ENCODE measurements at regions not wholly inside any gene's neighbourhood (a gene's known extent, or its start where the extent isn't known, plus 50 kb on each side); places are given as distances from the start of the nearest gene placed in this dataset.

GRCh38 chr4:116588783-116589182 lies 496.6 kb downstream of the TRAM1L1 start:
- Histone ChIP-seq H2AK5ac (ENCODE audit: low read depth, low read length) (no peak overlapping the region), H2BK15ac (ENCODE audit: low read length) (no peak overlapping the region), H3K23ac (ENCODE audit: low read depth, low read length, poor library complexity) (no peak overlapping the region), H3K14ac (ENCODE audit: low read length) (no peak overlapping the region), H3K27ac (replicated peaks; ENCODE audit: low read length) (no peak overlapping the region), H3K4ac (ENCODE audit: low read length) (no peak overlapping the region), H3K18ac (ENCODE audit: low read length) (no peak overlapping the region), H4K91ac (ENCODE audit: low read depth, low read length, poor library complexity) (no peak overlapping the region), H2BK12ac (ENCODE audit: low read length) (no peak overlapping the region), H3K4me1 (ENCODE audit: control insufficient read depth in 2 of 2, insufficient read depth in 1 of 2, low read depth in 1 of 2, low read length in 2 of 2) (peaks cover 0 to 3% of the 10 kb centered on the region in 2 donors), H3K79me1 (ENCODE audit: low read depth, low read length) (no peaks in the 10 kb centered on the region), H3K36me3 (replicated peaks in 1 of 2; ENCODE audit: control insufficient read depth in 2 of 2, insufficient read depth in 2 of 2, low read length in 2 of 2) (no peaks in the 10 kb centered on the region), H3K9ac (ENCODE audit: low read depth, low read length, poor library complexity) (no peak overlapping the region), H3K4me2 (ENCODE audit: insufficient read depth, low read length, poor library complexity, severe bottlenecking) (no peak overlapping the region), H3K9me3 (replicated peaks in 1 of 2; ENCODE audit: control insufficient read depth in 2 of 2, insufficient read depth in 1 of 2, low read depth in 1 of 2, low read length in 2 of 2) (no peaks in the 10 kb centered on the region), H3K4me3 (ENCODE audit: low read length in 2 of 2) (no peak overlapping the region), H3K27me3 (ENCODE audit: control insufficient read depth in 3 of 3, insufficient read depth in 3 of 3, low read depth in 1 of 3, low read length in 3 of 3) (no peaks in the 10 kb centered on the region), H2BK120ac (ENCODE audit: low read depth, low read length) (no peak overlapping the region), H2BK5ac (ENCODE audit: low read length) (no peak overlapping the region), H4K8ac (ENCODE audit: low read depth, low read length) (no peak overlapping the region), H2AFZ (ENCODE audit: low read length) (no peak overlapping the region)
- DNase-seq (ENCODE audit: low spot score): no peak

- Histone ChIP-seq H2BK120ac (ENCODE audit: low read depth, low read length) (no peak overlapping the region), H3K4me1 (ENCODE audit: control insufficient read depth in 2 of 2, insufficient read depth in 1 of 2, low read depth in 1 of 2, low read length in 2 of 2) (no peaks in the 10 kb centered on the region), H3K23ac (ENCODE audit: low read depth, low read length, poor library complexity) (no peak overlapping the region), H3K9ac (ENCODE audit: low read depth, low read length, poor library complexity) (no peak overlapping the region), H3K27me3 (ENCODE audit: control insufficient read depth in 3 of 3, insufficient read depth in 3 of 3, low read depth in 1 of 3, low read length in 3 of 3) (no peaks in the 10 kb centered on the region), H3K36me3 (replicated peaks in 1 of 2; ENCODE audit: control insufficient read depth in 2 of 2, insufficient read depth in 2 of 2, low read length in 2 of 2) (no peaks in the 10 kb centered on the region), H4K8ac (ENCODE audit: low read depth, low read length) (no peak overlapping the region), H2BK5ac (ENCODE audit: low read length) (no peak overlapping the region), H3K4me3 (ENCODE audit: low read length in 2 of 2) (no peak overlapping the region), H3K27ac (replicated peaks; ENCODE audit: low read length) (no peak overlapping the region), H2AK5ac (ENCODE audit: low read depth, low read length) (no peak overlapping the region), H2BK15ac (ENCODE audit: low read length) (no peak overlapping the region), H2BK12ac (ENCODE audit: low read length) (no peak overlapping the region), H3K4me2 (ENCODE audit: insufficient read depth, low read length, poor library complexity, severe bottlenecking) (no peak overlapping the region), H3K79me1 (ENCODE audit: low read depth, low read length) (no peaks in the 10 kb centered on the region), H3K4ac (ENCODE audit: low read length) (no peak overlapping the region), H3K9me3 (replicated peaks in 1 of 2; ENCODE audit: control insufficient read depth in 2 of 2, insufficient read depth in 1 of 2, low read depth in 1 of 2, low read length in 2 of 2) (no peaks in the 10 kb centered on the region), H3K14ac (ENCODE audit: low read length) (no peak overlapping the region), H4K91ac (ENCODE audit: low read depth, low read length, poor library complexity) (no peak overlapping the region), H3K18ac (ENCODE audit: low read length) (no peak overlapping the region), H2AFZ (ENCODE audit: low read length) (no peak overlapping the region)
- no CpG with 5 or more reads among the region's 3 CpGs for WGBS, 2 donors (ENCODE audit: extremely low coverage in 2 of 2, insufficient read length in 2 of 2, insufficient replicate concordance in 1 of 2)
- no peak for DNase-seq (ENCODE audit: low spot score)
These were observed 500.1 kb downstream of the TRAM1L1 start for GRCh38 chr4:116585246-116585645.

GRCh38 chr4:116577321-116577720 lies 508.1 kb downstream of the TRAM1L1 start:
- no peak overlapping the region for H3K14ac ChIP-seq (ENCODE audit: low read length)
- no peaks in the 10 kb centered on the region for H3K36me3 ChIP-seq (replicated peaks in 1 of 2; ENCODE audit: control insufficient read depth in 2 of 2, insufficient read depth in 2 of 2, low read length in 2 of 2)
- no peak overlapping the region for H2BK120ac ChIP-seq (ENCODE audit: low read depth, low read length)
- no CpG with 5 or more reads among the region's 1 CpG for WGBS, 2 donors (ENCODE audit: extremely low coverage in 2 of 2, insufficient read length in 2 of 2, insufficient replicate concordance in 1 of 2)
- H4K91ac ChIP-seq (ENCODE audit: low read depth, low read length, poor library complexity): no peak overlapping the region
- no peak overlapping the region for H2AK5ac ChIP-seq (ENCODE audit: low read depth, low read length)
- no peak overlapping the region for H3K4ac ChIP-seq (ENCODE audit: low read length)
- H3K4me2 ChIP-seq (ENCODE audit: insufficient read depth, low read length, poor library complexity, severe bottlenecking): no peak overlapping the region
- H2BK15ac ChIP-seq (ENCODE audit: low read length): no peak overlapping the region
- no peak overlapping the region for H2BK12ac ChIP-seq (ENCODE audit: low read length)
- H3K79me1 ChIP-seq (ENCODE audit: low read depth, low read length): no peaks in the 10 kb centered on the region
- H3K18ac ChIP-seq (ENCODE audit: low read length): no peak overlapping the region
- no peak overlapping the region for H3K23ac ChIP-seq (ENCODE audit: low read depth, low read length, poor library complexity)
- DNase-seq (ENCODE audit: low spot score): no peak
- no peak overlapping the region for H3K27ac ChIP-seq (replicated peaks; ENCODE audit: low read length)
- no peak overlapping the region for H4K8ac ChIP-seq (ENCODE audit: low read depth, low read length)
- H2BK5ac ChIP-seq (ENCODE audit: low read length): no peak overlapping the region
- H3K9ac ChIP-seq (ENCODE audit: low read depth, low read length, poor library complexity): no peak overlapping the region
- no peaks in the 10 kb centered on the region for H3K4me1 ChIP-seq (ENCODE audit: control insufficient read depth in 2 of 2, insufficient read depth in 1 of 2, low read depth in 1 of 2, low read length in 2 of 2)
- no peak overlapping the region for H3K4me3 ChIP-seq (ENCODE audit: low read length in 2 of 2)
- H3K27me3 ChIP-seq (ENCODE audit: control insufficient read depth in 3 of 3, insufficient read depth in 3 of 3, low read depth in 1 of 3, low read length in 3 of 3): no peaks in the 10 kb centered on the region
- no peak overlapping the region for H2AFZ ChIP-seq (ENCODE audit: low read length)
- peaks cover 0 to 2% of the 10 kb centered on the region in 2 donors for H3K9me3 ChIP-seq (replicated peaks in 1 of 2; ENCODE audit: control insufficient read depth in 2 of 2, insufficient read depth in 1 of 2, low read depth in 1 of 2, low read length in 2 of 2)

- Histone ChIP-seq H3K4me3 (ENCODE audit: low read length in 2 of 2) (no peak overlapping the region), H2AFZ (ENCODE audit: low read length) (no peak overlapping the region), H3K27ac (replicated peaks; ENCODE audit: low read length) (no peak overlapping the region), H3K27me3 (ENCODE audit: control insufficient read depth in 3 of 3, insufficient read depth in 3 of 3, low read depth in 1 of 3, low read length in 3 of 3) (no peaks in the 10 kb centered on the region), H3K23ac (ENCODE audit: low read depth, low read length, poor library complexity) (no peak overlapping the region), H4K8ac (ENCODE audit: low read depth, low read length) (no peak overlapping the region), H2AK5ac (ENCODE audit: low read depth, low read length) (no peak overlapping the region), H3K36me3 (replicated peaks in 1 of 2; ENCODE audit: control insufficient read depth in 2 of 2, insufficient read depth in 2 of 2, low read length in 2 of 2) (no peaks in the 10 kb centered on the region), H2BK12ac (ENCODE audit: low read length) (no peak overlapping the region), H3K9me3 (replicated peaks in 1 of 2; ENCODE audit: control insufficient read depth in 2 of 2, insufficient read depth in 1 of 2, low read depth in 1 of 2, low read length in 2 of 2) (peaks cover 0 to 2% of the 10 kb centered on the region in 2 donors), H3K4me2 (ENCODE audit: insufficient read depth, low read length, poor library complexity, severe bottlenecking) (no peak overlapping the region), H4K91ac (ENCODE audit: low read depth, low read length, poor library complexity) (no peak overlapping the region), H2BK15ac (ENCODE audit: low read length) (no peak overlapping the region), H3K18ac (ENCODE audit: low read length) (no peak overlapping the region), H3K4ac (ENCODE audit: low read length) (no peak overlapping the region), H3K4me1 (ENCODE audit: control insufficient read depth in 2 of 2, insufficient read depth in 1 of 2, low read depth in 1 of 2, low read length in 2 of 2) (no peaks in the 10 kb centered on the region), H2BK120ac (ENCODE audit: low read depth, low read length) (no peak overlapping the region), H3K79me1 (ENCODE audit: low read depth, low read length) (no peaks in the 10 kb centered on the region), H2BK5ac (ENCODE audit: low read length) (no peak overlapping the region), H3K14ac (ENCODE audit: low read length) (no peak overlapping the region), H3K9ac (ENCODE audit: low read depth, low read length, poor library complexity) (no peak overlapping the region)
- whole genome bisulfite sequencing, 2 donors (ENCODE audit: extremely low coverage in 2 of 2, insufficient read length in 2 of 2, insufficient replicate concordance in 1 of 2): no CpG with 5 or more reads among the region's 3 CpGs
- DNase-seq (ENCODE audit: low spot score): no peak
These were observed 511.8 kb downstream of the TRAM1L1 start for GRCh38 chr4:116573540-116573939.

Data from neuronal stem cell (in vitro differentiated cells).